ENCODE measurements at regions not wholly inside any gene's neighbourhood (a gene's known extent, or its start where the extent isn't known, plus 50 kb on each side); places are given as distances from the start of the nearest gene placed in this dataset.

GRCh38 chrX:116667346-116668134 lies 204.8 kb upstream of the CT83 start:
- no peak for TF ChIP-seq CTCF (IDR thresholded peaks at IDR 0.05; ENCODE audit: borderline replicate concordance, extremely low read depth, insufficient read depth)
- H3K36me3 ChIP-seq (ENCODE audit: control insufficient read depth in 2 of 3, insufficient read depth in 3 of 3, low read length in 3 of 3) = no peaks in the 10 kb centered on the region
- H3K4me3 ChIP-seq (ENCODE audit: low read length in 3 of 3) = no peak overlapping the region
- no peaks in the 10 kb centered on the region for H3K4me1 ChIP-seq (ENCODE audit: control insufficient read depth in 2 of 3, insufficient read depth in 2 of 3, low read depth in 1 of 3, low read length in 3 of 3)
- intact Hi-C loops (cut with DNase I) = no loop called here
- no peak overlapping the region for H3K27ac ChIP-seq (ENCODE audit: low read depth in 2 of 2, low read length in 2 of 2)
- no peaks in the 10 kb centered on the region for H3K27me3 ChIP-seq (ENCODE audit: control insufficient read depth, insufficient read depth, low read length)
- no peak for FAIRE-seq
- peak in 2 of 5 donors; percentile 8 to 18 for DNase-seq
- H3K9me3 ChIP-seq (ENCODE audit: control insufficient read depth in 2 of 3, insufficient read depth in 1 of 3, low read length in 3 of 3) = no peaks in the 10 kb centered on the region
- no peak overlapping the region for H3K9ac ChIP-seq (ENCODE audit: low read length in 3 of 3)

- intact Hi-C loops (cut with DNase I) = no loop called here
- no peaks in the 10 kb centered on the region for H3K9me3 ChIP-seq (ENCODE audit: control insufficient read depth in 2 of 3, insufficient read depth in 1 of 3, low read length in 3 of 3)
- no peak for DNase-seq
- no peaks in the 10 kb centered on the region for H3K4me1 ChIP-seq (ENCODE audit: control insufficient read depth in 2 of 3, insufficient read depth in 2 of 3, low read depth in 1 of 3, low read length in 3 of 3)
- no peak for TF ChIP-seq CTCF (IDR thresholded peaks at IDR 0.05; ENCODE audit: borderline replicate concordance, extremely low read depth, insufficient read depth)
- H3K27ac ChIP-seq (ENCODE audit: low read depth in 2 of 2, low read length in 2 of 2) = no peak overlapping the region
- no peak overlapping the region for H3K4me3 ChIP-seq (ENCODE audit: low read length in 3 of 3)
- no peak for FAIRE-seq
- H3K27me3 ChIP-seq (ENCODE audit: control insufficient read depth, insufficient read depth, low read length) = no peaks in the 10 kb centered on the region
- no peak overlapping the region for H3K9ac ChIP-seq (ENCODE audit: low read length in 3 of 3)
- H3K36me3 ChIP-seq (ENCODE audit: control insufficient read depth in 2 of 3, insufficient read depth in 3 of 3, low read length in 3 of 3) = no peaks in the 10 kb centered on the region
These were observed 194.3 kb upstream of the CT83 start for GRCh38 chrX:116657071-116657470.

GRCh38 chrX:116628464-116628863 lies 165.7 kb upstream of the CT83 start:
- FAIRE-seq = no peak
- H3K27me3 ChIP-seq (ENCODE audit: control insufficient read depth, insufficient read depth, low read length) = no peaks in the 10 kb centered on the region
- H3K9ac ChIP-seq (ENCODE audit: low read length in 3 of 3) = no peak overlapping the region
- no peak for TF ChIP-seq CTCF (IDR thresholded peaks at IDR 0.05; ENCODE audit: borderline replicate concordance, extremely low read depth, insufficient read depth)
- no peak for DNase-seq
- no peak overlapping the region for H3K27ac ChIP-seq (ENCODE audit: low read depth in 2 of 2, low read length in 2 of 2)
- no peaks in the 10 kb centered on the region for H3K9me3 ChIP-seq (ENCODE audit: control insufficient read depth in 2 of 3, insufficient read depth in 1 of 3, low read length in 3 of 3)
- H3K36me3 ChIP-seq (ENCODE audit: control insufficient read depth in 2 of 3, insufficient read depth in 3 of 3, low read length in 3 of 3) = no peaks in the 10 kb centered on the region
- no peak overlapping the region for H3K4me3 ChIP-seq (ENCODE audit: low read length in 3 of 3)
- intact Hi-C loops (cut with DNase I) = no loop called here
- no peaks in the 10 kb centered on the region for H3K4me1 ChIP-seq (ENCODE audit: control insufficient read depth in 2 of 3, insufficient read depth in 2 of 3, low read depth in 1 of 3, low read length in 3 of 3)
